ENCODE measurements at regions not wholly inside any gene's neighbourhood (a gene's known extent, or its start where the extent isn't known, plus 50 kb on each side); places are given as distances from the start of the nearest gene placed in this dataset.

- H3K4me3 Mint-ChIP-seq (ENCODE audit: unreplicated experiment): no peak overlapping the region
- H3K9me3 Mint-ChIP-seq (ENCODE audit: low read depth): peaks cover 21% of the 10 kb centered on the region
- H3K4me1 Mint-ChIP-seq (ENCODE audit: low read depth): no peaks in the 10 kb centered on the region
- H3K27me3 Mint-ChIP-seq (ENCODE audit: low read depth): no peaks in the 10 kb centered on the region
- peaks cover 5% of the 10 kb centered on the region for H3K36me3 Mint-ChIP-seq (ENCODE audit: low read depth)
- DNase-seq (ENCODE audit: low spot score): no peak
- no peak overlapping the region for H3K27ac Mint-ChIP-seq (ENCODE audit: unreplicated experiment)
- no peak for TF ChIP-seq CTCF (IDR thresholded peaks at IDR 0.05)
Measured at GRCh38 chr9:92165484-92165883, 50.3 kb upstream of the SPTLC1 start.
